Ovary (tissue), 7 donors: ENCODE measurements at regions not wholly inside any gene's neighbourhood (a gene's known extent, or its start where the extent isn't known, plus 50 kb on each side); places are given as distances from the start of the nearest gene placed in this dataset.

Experiments used
- DNase-seq, 5 donors: peaks; one replicate each; pipeline ENCODE4 v3.0.0-alpha.2; 2019 to 2020
- H3K27ac ChIP-seq, 2 donors: fragments of 200-600 bp; one replicate each; pipeline versions ENCODE4 v1.5.1 to v1.8.0; 2019 to 2022
- H3K27me3 ChIP-seq: fragments of 200-600 bp; one replicate; pipeline ENCODE4 v1.8.0; 2022
- H3K36me3 ChIP-seq: fragments of 200-600 bp; sonication (generic); one replicate; pipeline ENCODE4 v1.5.1; 2019
- H3K4me1 ChIP-seq: one replicate; pipeline ENCODE4 v1.8.1; 2013; ENCODE audit warnings: mild to moderate bottlenecking, moderate library complexity; ENCODE audit not compliant: insufficient read depth
- H3K4me3 ChIP-seq: fragments of 200-600 bp; sonication (generic); one replicate; pipeline ENCODE4 v1.5.1; 2017
- H3K9me3 ChIP-seq, 2 donors: fragments of 200-600 bp in 1 of 2; sonication (generic) in 1 of 2; one replicate each; pipeline versions ENCODE4 v1.5.1 to v1.8.1; 2013 to 2019; ENCODE audit warnings: mild to moderate bottlenecking in 1 of 2, moderate library complexity in 1 of 2
- CTCF ChIP-seq, 3 donors: fragments of 450-650 bp in 2 of 3; fragments of 200-600 bp in 1 of 3; IDR thresholded peaks; one replicate each; pipeline versions ENCODE4 v1.5.1 to v1.8.0; 2016 to 2022; ENCODE audit warnings: antibody characterized with exemption in 3 of 3, mild to moderate bottlenecking in 1 of 3
- EP300 ChIP-seq: sonication (generic); formaldehyde crosslinking; IDR thresholded peaks from one replicate; pipeline ENCODE4 v1.6.1; 2017; ENCODE audit warnings: antibody characterized with exemption
- POLR2A ChIP-seq: fragments of 450-650 bp; IDR thresholded peaks from one replicate; pipeline ENCODE4 v1.6.1; 2017; ENCODE audit warnings: antibody characterized with exemption, mild to moderate bottlenecking, moderate library complexity
- WGBS, 3 donors: extraction: QIAGEN DNeasy Blood & Tissue Kit in 1 of 3; methylation state at CpG; one replicate each; pipeline versions ENCODE4 v1.1.5 to v1.1.7; 2013 to 2017; 5-methylcytosine and 5-hydroxymethylcytosine counted together
- intact Hi-C, 4 donors: fragments of 100-400 bp; cut with DNase I; formaldehyde crosslinking; loops; one replicate each; pipeline versions ENCODE4 v1.11.0 to v1.15.1; 2022 to 2023
- donor health status: DM: no; HTN: no; CAD: no; lungs with moderate emphysema.
- donor health status: DM: no; HTN: no; CAD: no.
- donor health status: Bipolar disorder and iron deficiency.
- donor health status: DM: no; HTN: no; CAD: no.
- donor health status: DM: yes; HTN: yes; CAD: no.

- no peak for DNase-seq
- Histone ChIP-seq H3K4me3 (peak overlapping the region; percentile 9), H3K27me3 (no peaks in the 10 kb centered on the region), H3K9me3 (no peaks in the 10 kb centered on the region), H3K27ac (no peak overlapping the region), H3K4me1 (no peaks in the 10 kb centered on the region), H3K36me3 (no peaks in the 10 kb centered on the region)
- no peak for TF ChIP-seq POLR2A
- TF ChIP-seq CTCF (IDR thresholded peaks at IDR 0.05), result no peak
- no peak for TF ChIP-seq EP300
- 17 to 24% (median 23%) methylated on average over 5 of the region's 5 CpGs for WGBS, 3 donors
- intact Hi-C loops, result loop anchor here in 1 of 4 donors (10.0 kb wide), 1 partner anchor 113 kb away; no protein-coding TSS in a partner anchor
These were observed 180.4 kb downstream of the SLIT2 start for GRCh38 chr4:20432088-20432487.

- Histone ChIP-seq H3K36me3 (no peaks in the 10 kb centered on the region), H3K4me1 (no peaks in the 10 kb centered on the region), H3K27ac (no peak overlapping the region), H3K9me3 (no peaks in the 10 kb centered on the region), H3K27me3 (no peaks in the 10 kb centered on the region), H3K4me3 (no peak overlapping the region)
- DNase-seq, result no peak
- intact Hi-C loops, result loop anchor here in 1 of 4 donors (10.0 kb wide), 1 partner anchor 112 kb away; no protein-coding TSS in a partner anchor
- 60 to 70% (median 69%) methylated on average over 5 of the region's 5 CpGs for WGBS, 3 donors
- TF ChIP-seq EP300 (no peak), CTCF (IDR thresholded peaks at IDR 0.05) (no peak), POLR2A (no peak)
These were observed 181.5 kb downstream of the SLIT2 start for GRCh38 chr4:20433097-20433705.

- no peaks in the 10 kb centered on the region for H3K4me1 ChIP-seq
- no peak for DNase-seq
- WGBS, 3 donors, result 77 to 83% (median 78%) methylated on average over 3 of the region's 3 CpGs
- no peak overlapping the region for H3K27ac ChIP-seq
- H3K27me3 ChIP-seq, result no peaks in the 10 kb centered on the region
- TF ChIP-seq CTCF (IDR thresholded peaks at IDR 0.05) (no peak), EP300 (no peak), POLR2A (no peak)
- intact Hi-C loops, result no loop called here
- no peak overlapping the region for H3K4me3 ChIP-seq
- H3K36me3 ChIP-seq, result no peaks in the 10 kb centered on the region
- no peaks in the 10 kb centered on the region for H3K9me3 ChIP-seq
These were observed 188.5 kb downstream of the SLIT2 start for GRCh38 chr4:20440170-20440569.

- Histone ChIP-seq H3K9me3 (no peaks in the 10 kb centered on the region), H3K27me3 (no peaks in the 10 kb centered on the region), H3K27ac (no peak overlapping the region), H3K4me1 (no peaks in the 10 kb centered on the region), H3K4me3 (no peak overlapping the region), H3K36me3 (no peaks in the 10 kb centered on the region)
- WGBS, 3 donors, result 59 to 72% (median 66%) methylated on average over 1 of the region's 1 CpG
- intact Hi-C loops, result no loop called here
- DNase-seq, result no peak
- no peak for TF ChIP-seq CTCF (IDR thresholded peaks at IDR 0.05)
- TF ChIP-seq POLR2A, result no peak
- no peak for TF ChIP-seq EP300
These were observed 191.5 kb downstream of the SLIT2 start for GRCh38 chr4:20443015-20443805.
